GM18858 (cell line): ENCODE measurements at regions not wholly inside any gene's neighbourhood (a gene's known extent, or its start where the extent isn't known, plus 50 kb on each side); places are given as distances from the start of the nearest gene placed in this dataset.

Experiments
- ATAC-seq: cut with Tn5 transposase; IDR thresholded peaks from one replicate; pipeline ENCODE4 v1.9.1; 2021; ENCODE audit not compliant: unreplicated experiment

GRCh38 chr9:626596-626995 is 214.9 kb upstream of the DMRT1 start:
- peak; percentile 75 for ATAC-seq

- ATAC-seq, result no peak
Observed at GRCh38 chr9:627336-627970, 214.0 kb upstream of the DMRT1 start.

- ATAC-seq, result no peak
Observed at GRCh38 chr9:629146-629545, 212.4 kb upstream of the DMRT1 start.

GRCh38 chr9:630817-631216 is 210.7 kb upstream of the DMRT1 start:
- no peak for ATAC-seq

DNA sequence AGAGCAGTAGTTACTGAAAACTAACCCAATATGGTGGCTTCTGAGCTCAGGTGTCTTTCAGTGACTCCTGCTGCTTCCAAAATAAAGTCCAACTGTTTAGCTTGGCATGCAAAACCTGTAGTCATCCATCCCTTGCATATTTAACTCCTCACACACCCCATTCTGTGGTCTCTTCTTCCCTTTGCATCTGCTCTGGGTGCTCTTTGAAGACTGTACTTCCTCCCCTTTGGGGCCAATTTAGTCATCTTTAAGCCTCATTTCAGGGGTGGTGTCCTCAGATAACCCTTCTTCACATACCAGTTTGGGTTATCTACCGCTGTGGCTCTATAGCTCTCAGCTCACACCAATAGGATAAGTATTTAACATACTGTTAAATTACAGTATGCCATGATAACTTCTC is 209.9 kb upstream of the DMRT1 start:
- no peak for ATAC-seq

DNA sequence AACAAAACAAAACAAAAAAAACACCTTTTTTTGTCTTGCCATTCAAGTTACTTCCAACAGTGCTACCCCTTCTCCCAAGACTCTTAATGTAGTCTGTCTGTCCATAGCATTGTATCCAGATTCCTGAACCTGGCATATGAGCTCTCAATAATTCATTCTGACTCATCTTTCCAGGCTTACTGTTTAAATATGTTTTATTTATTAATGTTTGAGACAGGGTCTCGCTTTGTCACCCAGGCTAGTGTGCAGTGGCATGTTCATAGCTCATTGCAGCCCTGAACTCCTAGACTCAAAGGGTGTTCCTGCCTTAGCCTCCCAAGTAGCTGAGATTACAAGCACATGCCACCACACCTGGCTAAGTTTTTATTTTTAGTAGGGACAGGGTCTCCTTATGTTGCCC is 208.0 kb upstream of the DMRT1 start:
- ATAC-seq, result no peak

GRCh38 chr9:636931-637591 is 204.4 kb upstream of the DMRT1 start:
- ATAC-seq, result no peak

DNA sequence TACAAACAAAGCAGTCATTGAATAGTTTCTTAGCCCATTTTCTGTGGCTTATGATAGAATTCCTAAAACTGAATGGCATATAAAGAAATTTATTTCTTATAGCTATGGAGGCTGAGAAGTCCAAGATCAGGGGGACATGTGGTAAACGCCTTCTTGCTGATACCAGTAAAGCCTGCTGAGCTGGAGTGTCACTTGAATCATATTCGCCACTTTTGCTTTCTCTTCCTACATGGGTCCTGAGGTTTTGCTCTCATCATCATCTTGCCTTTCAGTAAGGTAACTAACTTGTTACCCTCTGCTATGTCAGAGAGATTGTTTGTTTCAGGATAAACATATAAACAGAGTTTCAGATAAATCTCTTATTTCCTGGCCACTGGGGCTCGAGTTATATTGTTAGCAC is 203.3 kb upstream of the DMRT1 start:
- no peak for ATAC-seq

GRCh38 chr9:642014-642413 is 199.5 kb upstream of the DMRT1 start:
- ATAC-seq, result no peak

GRCh38 chr9:643966-644365 is 197.5 kb upstream of the DMRT1 start:
- ATAC-seq, result no peak

DNA sequence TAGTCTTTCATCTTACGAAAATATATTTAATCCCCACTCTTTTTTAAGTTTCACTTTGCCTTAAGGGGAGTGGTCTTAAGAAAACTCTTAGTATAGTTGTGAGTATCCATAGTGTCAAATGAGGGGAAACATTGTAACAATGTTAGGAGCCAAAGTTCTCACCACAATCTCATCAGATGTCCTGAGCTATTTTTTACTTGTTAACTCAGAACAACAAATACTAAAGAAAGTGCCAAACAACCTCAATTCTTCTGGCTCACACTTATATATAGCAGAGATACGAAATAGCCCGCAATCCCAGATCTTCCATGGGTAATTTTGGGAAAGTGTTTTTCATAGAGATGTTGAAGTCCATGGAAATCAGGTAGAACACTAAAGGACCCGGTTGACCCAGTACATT is 194.0 kb upstream of the DMRT1 start:
- ATAC-seq, result no peak

DNA sequence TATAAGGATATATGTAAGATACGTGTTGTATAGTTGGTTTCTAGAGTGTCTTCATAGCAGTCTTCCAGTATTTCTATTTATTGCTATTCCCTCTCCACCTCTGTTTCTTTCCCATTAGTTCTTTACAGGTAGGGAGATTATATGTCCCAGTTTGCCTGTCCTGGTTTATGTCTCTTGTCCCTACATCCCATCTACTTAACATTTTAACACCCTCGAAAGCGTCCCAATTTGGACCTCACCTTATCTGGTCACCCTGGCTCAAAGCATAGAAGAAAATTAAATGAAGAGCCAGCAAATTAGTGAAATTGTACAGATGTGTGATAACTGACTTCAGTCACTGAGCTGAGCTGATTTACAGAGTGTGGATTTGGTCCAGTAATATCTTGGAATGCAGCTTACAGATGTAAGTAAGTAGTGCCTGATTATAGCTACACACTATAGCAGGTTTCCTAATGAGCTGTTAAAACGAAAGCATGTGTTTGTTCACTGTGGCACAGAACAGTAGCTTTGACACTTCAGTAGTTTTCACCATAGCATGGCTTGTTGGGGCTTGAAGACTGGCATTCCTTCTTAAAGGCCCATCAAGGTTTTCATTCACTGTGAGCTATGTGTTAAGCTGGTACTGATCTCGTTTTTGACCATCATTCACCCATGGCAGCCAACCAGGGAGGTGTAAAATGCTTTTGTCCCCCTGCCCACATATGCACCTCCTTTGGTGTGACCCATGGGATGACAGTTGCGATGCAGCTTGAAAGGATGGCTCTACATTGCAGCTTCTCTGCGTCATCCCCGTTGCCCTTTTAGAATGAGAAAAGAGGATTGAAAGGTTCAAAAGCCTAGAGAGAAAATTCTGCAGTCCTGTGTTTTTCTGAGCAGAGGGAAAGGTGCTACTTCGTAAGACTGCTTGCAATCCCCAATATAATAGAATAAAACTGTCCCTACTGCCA is 192.1 kb upstream of the DMRT1 start:
- no peak for ATAC-seq

DNA sequence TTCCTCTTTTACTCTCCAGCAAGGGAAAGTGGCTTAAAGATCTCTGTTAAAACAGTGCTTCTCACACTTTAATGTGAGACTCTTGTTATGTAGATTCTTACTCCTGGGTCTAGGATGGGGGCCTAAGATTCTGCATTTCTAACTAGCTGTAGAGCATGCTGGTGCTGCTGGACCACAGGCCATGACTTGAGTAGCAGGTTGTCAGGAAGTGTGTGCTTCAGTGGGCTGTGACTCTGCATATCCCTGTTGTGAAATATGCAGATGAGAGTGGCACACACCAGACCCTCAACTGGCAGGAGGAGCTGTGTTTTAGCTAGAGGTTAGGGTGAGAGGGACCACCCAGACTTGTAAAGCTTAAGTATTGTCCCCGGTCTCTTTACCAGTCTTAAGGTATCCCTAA is 191.1 kb upstream of the DMRT1 start:
- ATAC-seq, result no peak

- no peak for ATAC-seq
Observed at GRCh38 chr9:651371-651770, 190.1 kb upstream of the DMRT1 start.

DNA sequence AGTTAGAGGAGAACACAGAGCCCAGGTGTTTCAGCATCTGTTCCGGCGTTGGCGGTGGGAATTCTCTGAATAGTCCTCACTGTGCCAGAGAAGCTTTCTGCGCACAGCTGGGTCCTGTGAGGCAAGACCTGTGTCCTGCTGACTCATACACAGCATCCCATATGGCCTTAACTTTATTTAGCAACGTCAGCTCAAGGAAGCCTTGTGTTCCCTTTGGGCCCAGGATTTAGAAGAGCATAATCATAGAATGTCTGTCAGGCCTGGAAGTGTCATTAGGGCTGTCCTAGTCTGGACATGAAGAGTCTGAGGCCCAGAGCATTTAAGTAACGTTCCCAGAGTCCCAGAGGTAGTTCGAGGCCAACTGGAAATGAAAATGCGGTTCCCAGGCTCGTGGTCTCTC is 188.6 kb upstream of the DMRT1 start:
- no peak for ATAC-seq

DNA sequence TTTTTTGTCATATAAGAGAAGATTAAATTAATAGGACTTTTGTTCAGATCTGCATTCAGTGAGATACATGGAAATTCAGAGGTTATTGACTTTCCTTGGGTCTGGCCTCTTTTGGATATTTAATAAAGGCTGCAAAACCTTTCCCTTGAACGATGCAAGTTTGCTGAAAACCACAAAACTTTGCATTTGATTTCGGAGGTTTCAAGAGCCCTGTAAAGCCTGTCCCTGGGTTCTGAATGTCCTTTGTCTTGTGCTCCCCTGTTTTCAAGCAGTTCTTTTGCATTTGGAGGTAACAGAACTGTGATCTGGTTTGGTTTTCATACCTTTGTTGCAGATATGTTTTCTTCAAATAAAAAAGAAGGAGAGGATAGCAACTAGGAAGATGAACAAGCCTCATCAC is 188.1 kb upstream of the DMRT1 start:
- no peak for ATAC-seq

DNA sequence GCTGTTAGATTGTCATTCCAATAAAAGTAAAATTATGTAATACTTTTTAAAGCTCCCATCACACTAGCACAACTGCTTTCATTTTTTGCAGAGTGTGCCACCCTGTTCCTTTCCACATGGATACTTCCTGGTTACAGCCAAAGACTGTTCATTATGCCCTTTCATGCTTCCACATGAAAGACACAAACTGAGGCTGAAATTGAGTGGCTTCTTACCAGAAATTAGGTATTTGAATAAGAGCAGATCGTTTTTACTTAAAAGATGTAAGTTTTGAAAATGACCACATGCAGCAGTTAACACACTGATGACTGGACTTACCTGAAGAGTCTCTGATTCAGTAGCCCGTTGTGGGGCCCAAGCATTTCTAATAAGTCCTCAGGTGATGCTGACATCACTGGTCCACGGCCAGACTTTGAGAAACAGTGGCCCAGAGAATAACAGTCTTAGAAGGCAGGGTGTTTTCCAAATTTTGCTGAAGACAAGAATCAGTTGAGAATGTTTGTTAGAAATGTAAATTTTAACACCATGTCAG is 187.6 kb upstream of the DMRT1 start:
- ATAC-seq, result no peak

DNA sequence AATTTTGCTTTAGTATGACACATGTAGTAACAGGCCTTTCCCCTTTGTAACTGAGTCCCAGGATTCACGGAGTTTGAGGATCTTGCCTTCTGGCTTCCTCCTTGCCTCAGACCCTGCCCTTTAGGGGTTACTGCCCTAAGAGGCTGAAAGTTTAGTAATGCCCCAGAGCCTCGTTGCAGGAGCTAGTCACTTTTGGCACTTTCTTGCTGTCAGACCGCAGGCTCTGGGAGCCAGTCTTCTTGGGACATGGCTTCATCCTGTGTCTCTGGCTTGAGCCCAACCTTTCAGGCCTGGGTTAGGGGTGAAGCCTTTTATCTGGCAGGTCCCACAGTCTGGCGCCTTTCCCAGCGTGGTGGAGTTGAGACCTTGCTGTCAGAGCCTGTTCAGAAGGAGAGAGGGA is 185.6 kb upstream of the DMRT1 start:
- no peak for ATAC-seq

- ATAC-seq, result no peak
Observed at GRCh38 chr9:656926-657568, 184.4 kb upstream of the DMRT1 start.

- no peak for ATAC-seq
Observed at GRCh38 chr9:659286-659685, 182.2 kb upstream of the DMRT1 start.

- no peak for ATAC-seq
Observed at GRCh38 chr9:660227-660626, 181.3 kb upstream of the DMRT1 start.
